ENCODE measurements at regions not wholly inside any gene's neighbourhood (a gene's known extent, or its start where the extent isn't known, plus 50 kb on each side); places are given as distances from the start of the nearest gene placed in this dataset.

DNA sequence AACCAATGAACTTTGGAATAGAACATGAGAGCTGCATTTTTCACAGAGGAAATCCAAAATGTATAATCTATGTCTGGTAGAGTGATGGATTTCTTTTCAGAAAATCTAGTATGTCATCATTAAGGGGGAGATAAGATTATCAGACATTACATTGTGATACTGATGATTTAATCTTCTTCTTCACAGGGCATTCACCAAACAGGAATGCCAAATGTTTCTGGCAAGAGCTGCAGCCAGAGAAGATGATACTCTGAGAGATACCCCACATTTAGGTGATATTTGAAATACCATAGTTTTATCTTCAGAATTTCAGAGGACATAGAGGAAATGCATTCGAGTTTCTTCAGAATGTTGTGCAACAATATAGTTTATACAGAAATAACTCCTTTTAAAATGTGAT is 1523.7 kb upstream of the ADGRL3 start:
- TF ChIP-seq, protein P1, sequence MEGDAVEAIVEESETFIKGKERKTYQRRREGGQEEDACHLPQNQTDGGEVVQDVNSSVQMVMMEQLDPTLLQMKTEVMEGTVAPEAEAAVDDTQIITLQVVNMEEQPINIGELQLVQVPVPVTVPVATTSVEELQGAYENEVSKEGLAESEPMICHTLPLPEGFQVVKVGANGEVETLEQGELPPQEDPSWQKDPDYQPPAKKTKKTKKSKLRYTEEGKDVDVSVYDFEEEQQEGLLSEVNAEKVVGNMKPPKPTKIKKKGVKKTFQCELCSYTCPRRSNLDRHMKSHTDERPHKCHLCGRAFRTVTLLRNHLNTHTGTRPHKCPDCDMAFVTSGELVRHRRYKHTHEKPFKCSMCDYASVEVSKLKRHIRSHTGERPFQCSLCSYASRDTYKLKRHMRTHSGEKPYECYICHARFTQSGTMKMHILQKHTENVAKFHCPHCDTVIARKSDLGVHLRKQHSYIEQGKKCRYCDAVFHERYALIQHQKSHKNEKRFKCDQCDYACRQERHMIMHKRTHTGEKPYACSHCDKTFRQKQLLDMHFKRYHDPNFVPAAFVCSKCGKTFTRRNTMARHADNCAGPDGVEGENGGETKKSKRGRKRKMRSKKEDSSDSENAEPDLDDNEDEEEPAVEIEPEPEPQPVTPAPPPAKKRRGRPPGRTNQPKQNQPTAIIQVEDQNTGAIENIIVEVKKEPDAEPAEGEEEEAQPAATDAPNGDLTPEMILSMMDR (IDR thresholded peaks at IDR 0.05; ENCODE audit: extremely low read depth in 1 of 2, insufficient read depth in 1 of 2, low read depth in 1 of 2, low read length in 2 of 2), result no peak
- TF ChIP-seq FOS (IDR thresholded peaks at IDR 0.05; ENCODE audit: borderline replicate concordance, insufficient read depth, low read length) (no peak), POLR2AphosphoS5 (IDR thresholded peaks at IDR 0.05; ENCODE audit: insufficient read depth, low read depth, low read length) (no peak), MYC (IDR thresholded peaks at IDR 0.05; ENCODE audit: low read depth, low read length) (no peak), POLR2A (IDR thresholded peaks at IDR 0.05; ENCODE audit: low read depth, low read length) (no peak), EZH2 (IDR thresholded peaks at IDR 0.05; ENCODE audit: borderline replicate concordance, low read depth, low read length, severe bottlenecking) (no peak), JUN (IDR thresholded peaks at IDR 0.05; ENCODE audit: borderline replicate concordance, insufficient read depth, insufficient read length, low read depth) (no peak), GATA2 (IDR thresholded peaks at IDR 0.05; ENCODE audit: insufficient read depth, insufficient read length, low read depth, low read length) (no peak)
